ENCODE measurements at regions not wholly inside any gene's neighbourhood (a gene's known extent, or its start where the extent isn't known, plus 50 kb on each side); places are given as distances from the start of the nearest gene placed in this dataset.

DNA sequence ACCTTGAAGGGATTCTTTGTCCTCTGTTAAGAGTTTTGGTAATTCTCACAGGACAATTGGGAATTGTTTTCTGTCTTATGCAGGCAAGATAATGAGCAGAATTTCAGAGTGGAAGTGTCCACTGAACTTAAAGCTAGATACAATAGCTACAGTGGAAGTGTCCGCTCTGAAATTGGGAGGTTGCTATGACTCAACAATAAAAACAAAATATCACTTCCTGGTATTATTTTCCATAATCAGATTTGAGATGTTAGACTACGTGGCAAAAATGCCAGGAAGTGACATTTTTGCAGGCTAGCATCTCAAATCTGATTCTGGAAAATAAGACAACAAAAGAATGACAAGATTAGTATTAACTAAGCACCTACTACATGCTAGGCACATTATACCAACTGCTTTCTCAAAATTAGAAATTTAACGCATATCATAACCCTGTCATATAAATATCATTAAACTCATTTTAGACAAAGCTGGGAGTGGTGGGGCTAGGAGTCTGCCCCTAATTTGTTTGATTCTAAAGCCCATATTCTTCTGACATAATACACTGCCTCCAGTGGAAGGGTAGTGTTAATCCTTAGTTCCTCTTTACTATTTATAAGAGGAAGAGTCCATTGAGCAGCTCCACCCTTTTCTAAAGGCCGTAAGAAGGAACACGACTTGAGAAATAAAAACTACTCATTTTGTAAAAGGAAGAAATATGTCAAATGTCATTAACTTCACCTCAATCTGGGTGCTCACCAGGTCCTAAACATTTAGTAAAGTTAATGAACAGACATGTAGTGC lies 266.9 kb upstream of the STT3B start:
- no peak for TF ChIP-seq POLR2A (IDR thresholded peaks at IDR 0.05; ENCODE audit: low read depth, low read length)
- TF ChIP-seq, protein P1, sequence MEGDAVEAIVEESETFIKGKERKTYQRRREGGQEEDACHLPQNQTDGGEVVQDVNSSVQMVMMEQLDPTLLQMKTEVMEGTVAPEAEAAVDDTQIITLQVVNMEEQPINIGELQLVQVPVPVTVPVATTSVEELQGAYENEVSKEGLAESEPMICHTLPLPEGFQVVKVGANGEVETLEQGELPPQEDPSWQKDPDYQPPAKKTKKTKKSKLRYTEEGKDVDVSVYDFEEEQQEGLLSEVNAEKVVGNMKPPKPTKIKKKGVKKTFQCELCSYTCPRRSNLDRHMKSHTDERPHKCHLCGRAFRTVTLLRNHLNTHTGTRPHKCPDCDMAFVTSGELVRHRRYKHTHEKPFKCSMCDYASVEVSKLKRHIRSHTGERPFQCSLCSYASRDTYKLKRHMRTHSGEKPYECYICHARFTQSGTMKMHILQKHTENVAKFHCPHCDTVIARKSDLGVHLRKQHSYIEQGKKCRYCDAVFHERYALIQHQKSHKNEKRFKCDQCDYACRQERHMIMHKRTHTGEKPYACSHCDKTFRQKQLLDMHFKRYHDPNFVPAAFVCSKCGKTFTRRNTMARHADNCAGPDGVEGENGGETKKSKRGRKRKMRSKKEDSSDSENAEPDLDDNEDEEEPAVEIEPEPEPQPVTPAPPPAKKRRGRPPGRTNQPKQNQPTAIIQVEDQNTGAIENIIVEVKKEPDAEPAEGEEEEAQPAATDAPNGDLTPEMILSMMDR (IDR thresholded peaks at IDR 0.05; ENCODE audit: extremely low read depth in 1 of 2, insufficient read depth in 1 of 2, low read depth in 1 of 2, low read length in 2 of 2) = no peak
- TF ChIP-seq, protein P2, sequence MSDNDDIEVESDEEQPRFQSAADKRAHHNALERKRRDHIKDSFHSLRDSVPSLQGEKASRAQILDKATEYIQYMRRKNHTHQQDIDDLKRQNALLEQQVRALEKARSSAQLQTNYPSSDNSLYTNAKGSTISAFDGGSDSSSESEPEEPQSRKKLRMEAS (IDR thresholded peaks at IDR 0.05; ENCODE audit: insufficient read depth, insufficient read length) = no peak
- TF ChIP-seq JUN (IDR thresholded peaks at IDR 0.05; ENCODE audit: borderline replicate concordance, insufficient read depth, insufficient read length, low read depth) = peak; percentile 87
- no peak for TF ChIP-seq EZH2 (IDR thresholded peaks at IDR 0.05; ENCODE audit: borderline replicate concordance, low read depth, low read length, severe bottlenecking)
- TF ChIP-seq POLR2AphosphoS5 (IDR thresholded peaks at IDR 0.05; ENCODE audit: insufficient read depth, low read depth, low read length) = peak; percentile 41
- TF ChIP-seq FOS (IDR thresholded peaks at IDR 0.05; ENCODE audit: borderline replicate concordance, insufficient read depth, low read length) = peak; percentile 86

Measured in endothelial cell of umbilical vein (primary cell).